Right ventricle myocardium inferior (tissue), 1 donor: ENCODE measurements at regions not wholly inside any gene's neighbourhood (a gene's known extent, or its start where the extent isn't known, plus 50 kb on each side); places are given as distances from the start of the nearest gene placed in this dataset.

ENCODE experiments used
- ATAC-seq: fragments of 200-7000 bp; cut with Tn5 transposase; one replicate; pipeline ENCODE4 v1.9.1; 2020; ENCODE audit warnings: mild to moderate bottlenecking, moderate library complexity
- DNase-seq: peaks from one replicate; pipeline ENCODE4 v3.0.0; 2021; ENCODE audit errors: missing footprints
- intact Hi-C: fragments of 100-400 bp; cut with DNase I; formaldehyde crosslinking; loops from one replicate; pipeline ENCODE4 v1.11.0; 2022
- donor health status: DM: no; HTN: yes; CAD: no; lungs with severe emphysema.

DNA sequence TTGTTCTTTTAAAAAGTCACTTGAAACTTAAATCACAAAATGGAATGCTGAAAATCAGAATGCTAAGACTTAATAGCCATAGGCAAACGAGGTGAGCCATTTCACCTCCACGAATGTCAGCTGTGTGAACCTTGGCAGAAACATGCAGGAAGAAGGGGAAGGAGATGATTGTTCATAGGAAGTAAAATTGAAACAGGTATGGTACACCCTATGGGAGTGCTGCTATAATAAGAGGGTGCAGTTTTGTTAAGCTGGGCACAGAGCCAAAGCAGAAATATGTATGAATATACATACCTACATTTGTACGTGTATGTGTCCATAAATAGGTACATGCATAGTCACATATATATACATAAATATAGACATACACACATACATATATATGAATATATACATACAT, 51.0 kb upstream of the SPINK5 start:
- ATAC-seq, result no peak
- intact Hi-C loops, result no loop called here
- DNase-seq, result no peak

DNA sequence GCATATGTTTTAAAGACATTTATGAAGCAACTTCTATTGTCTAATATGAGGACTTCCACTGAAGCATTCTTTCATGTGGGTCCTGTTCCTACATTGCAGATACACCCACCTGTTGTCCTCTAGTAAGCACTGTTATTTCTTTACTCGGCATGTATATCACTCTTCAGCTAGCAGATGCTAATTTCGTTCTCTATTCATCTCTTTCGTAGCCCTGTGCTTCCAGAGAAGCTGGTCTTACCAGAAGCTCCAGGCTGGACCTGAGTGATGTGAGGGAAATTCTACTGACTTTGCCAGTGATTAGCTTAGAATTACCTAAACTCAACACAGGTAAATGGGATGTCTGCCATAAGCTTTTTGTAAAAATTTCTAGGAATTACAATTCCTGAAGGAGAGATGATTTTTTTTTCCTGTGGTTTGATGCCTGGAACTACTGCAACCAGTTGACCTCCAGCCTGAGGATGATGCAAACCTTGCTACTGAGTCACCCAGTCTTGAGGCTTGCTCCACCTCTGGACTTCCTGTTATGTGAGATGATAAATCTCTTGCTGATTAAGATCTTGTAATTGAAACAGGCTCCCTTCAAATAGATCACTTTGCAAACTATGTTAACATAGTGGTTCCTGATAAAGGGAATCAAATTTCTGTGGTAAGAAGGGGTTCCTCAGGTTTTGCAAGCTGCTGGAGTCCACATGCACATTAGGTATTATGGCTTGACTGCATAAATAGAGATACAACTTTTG, 52.2 kb upstream of the SPINK5 start:
- ATAC-seq (no peak), DNase-seq (no peak)
- intact Hi-C loops, result no loop called here

GRCh38 chr5:148005788-148006520, 57.8 kb upstream of the SPINK5 start:
- intact Hi-C loops, result no loop called here
- ATAC-seq, result no peak
- DNase-seq, result no peak

- intact Hi-C loops, result no loop called here
- no peak for DNase-seq
- ATAC-seq, result no peak
Observed at GRCh38 chr5:148003226-148003625, 60.6 kb upstream of the SPINK5 start.

GRCh38 chr5:148002451-148002850, 61.3 kb upstream of the SPINK5 start:
- ATAC-seq (no peak), DNase-seq (no peak)
- intact Hi-C loops, result no loop called here

DNA sequence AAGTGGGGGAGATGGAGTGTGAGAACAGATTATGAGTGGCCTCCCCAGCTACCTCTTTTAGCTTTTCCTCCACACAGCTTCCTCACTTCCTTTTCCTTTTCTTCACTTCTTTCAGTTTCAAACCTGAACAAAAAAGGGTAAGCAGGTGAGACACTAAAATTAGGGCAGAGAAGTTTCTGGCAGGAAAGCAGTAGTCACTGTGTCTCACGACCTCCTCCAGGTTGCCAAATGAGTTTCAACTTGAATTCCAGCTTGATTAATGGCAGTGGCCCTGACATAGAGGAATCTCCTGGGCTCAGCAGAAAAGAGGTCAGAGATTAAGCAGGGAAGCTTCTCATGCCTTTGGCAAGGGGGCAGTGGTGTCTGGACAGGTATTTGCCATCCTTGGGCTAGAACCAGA, 63.7 kb upstream of the SPINK5 start:
- intact Hi-C loops, result no loop called here
- ATAC-seq (no peak), DNase-seq (no peak)

DNA sequence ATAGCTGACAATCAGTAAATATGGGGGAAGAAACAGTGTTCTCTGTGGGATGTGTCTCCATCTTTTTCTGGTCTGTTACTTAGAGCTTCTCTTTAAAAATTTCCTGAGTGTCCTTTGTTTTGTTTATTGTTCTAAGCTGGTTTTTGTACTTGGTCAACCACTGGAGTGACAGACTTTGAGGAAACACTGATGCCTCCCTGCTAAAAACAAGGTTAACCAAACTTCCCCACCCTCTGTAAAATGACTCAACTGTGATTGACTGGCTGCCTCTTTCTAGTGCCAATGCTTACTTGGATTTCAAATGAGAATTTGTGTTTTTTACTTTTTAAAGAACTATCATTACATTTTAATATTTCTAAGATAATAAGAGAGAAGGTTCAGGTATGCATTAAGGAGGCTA, 65.1 kb upstream of the SPINK5 start:
- DNase-seq (no peak), ATAC-seq (no peak)
- intact Hi-C loops, result no loop called here

GRCh38 chr5:147997486-147997885, 66.3 kb upstream of the SPINK5 start:
- ATAC-seq, result no peak
- no peak for DNase-seq
- intact Hi-C loops, result no loop called here

GRCh38 chr5:147996379-147996778, 67.4 kb upstream of the SPINK5 start:
- DNase-seq (no peak), ATAC-seq (no peak)
- intact Hi-C loops, result no loop called here

- ATAC-seq, result no peak
- DNase-seq, result no peak
- intact Hi-C loops, result no loop called here
Observed at GRCh38 chr5:147995846-147996245, 67.9 kb upstream of the SPINK5 start.

- intact Hi-C loops, result no loop called here
- no peak for DNase-seq
- no peak for ATAC-seq
Observed at GRCh38 chr5:147989994-147990393, 73.8 kb upstream of the SPINK5 start.

DNA sequence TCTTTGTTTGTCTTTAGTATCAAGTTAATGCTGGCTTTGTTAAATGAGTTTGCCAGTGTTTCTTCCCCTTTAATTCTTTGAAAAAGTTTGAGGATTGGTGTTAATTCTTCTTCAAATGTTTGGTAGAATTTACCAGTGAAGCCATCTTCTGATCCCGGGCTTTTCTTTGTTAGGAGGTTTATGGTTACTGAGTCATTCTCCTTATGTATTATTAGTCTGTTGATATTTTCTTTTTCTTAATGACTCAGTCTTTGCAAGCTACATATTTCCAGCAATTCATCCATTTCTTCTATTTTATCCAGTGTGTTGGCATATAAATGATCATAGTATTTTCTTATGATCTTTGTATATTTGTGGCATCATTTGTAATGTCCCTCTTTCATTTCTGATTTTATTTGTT, 74.5 kb upstream of the SPINK5 start:
- intact Hi-C loops, result no loop called here
- DNase-seq (no peak), ATAC-seq (no peak)

DNA sequence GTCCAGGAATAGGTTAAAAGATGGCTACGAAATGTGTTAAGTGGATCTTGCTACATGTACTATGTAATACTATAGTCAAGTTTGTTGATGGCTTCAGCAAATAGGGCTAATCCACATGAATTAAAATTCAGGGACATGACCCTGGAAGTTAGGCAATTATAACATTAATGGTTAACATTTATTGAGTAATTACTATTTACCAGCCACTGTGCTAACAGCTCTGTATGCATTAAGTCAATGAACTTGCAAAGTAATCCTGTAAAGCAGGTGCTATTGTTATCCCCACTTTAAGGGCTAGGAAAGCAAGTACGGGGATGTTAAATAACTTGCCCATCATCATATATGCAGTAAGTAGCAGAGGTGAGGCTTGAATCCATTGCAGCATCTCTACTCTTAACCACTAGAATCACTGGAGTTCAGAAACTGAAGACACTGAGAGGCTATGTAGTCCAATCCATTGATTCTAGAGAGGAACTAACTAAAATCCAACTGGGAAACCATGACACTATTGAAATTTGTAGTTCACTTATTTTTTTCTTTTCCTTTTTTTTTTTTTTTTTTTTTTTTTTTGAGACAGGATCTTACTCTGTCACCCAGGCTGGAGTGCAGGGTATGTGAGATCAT, 77.5 kb upstream of the SPINK5 start:
- DNase-seq (no peak), ATAC-seq (no peak)
- intact Hi-C loops, result no loop called here

DNA sequence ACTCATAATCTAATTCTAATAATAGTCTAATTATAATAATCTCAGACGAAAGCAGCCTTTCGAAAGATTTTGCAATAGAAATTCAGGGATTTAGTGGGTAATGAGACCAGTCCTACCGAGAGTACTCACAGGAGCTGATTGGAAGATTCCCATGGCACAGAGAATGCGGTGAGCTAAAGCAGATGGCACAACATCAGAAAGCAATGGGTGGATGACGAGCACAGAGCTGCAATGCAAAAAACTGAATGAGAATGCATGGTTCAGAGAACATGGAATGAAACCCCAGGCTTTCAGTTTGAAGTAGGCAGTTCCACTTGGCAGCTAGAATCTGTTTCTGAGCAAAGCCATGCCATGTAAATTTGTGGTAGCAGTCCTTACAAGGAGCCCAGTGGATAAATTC, 78.2 kb upstream of the SPINK5 start:
- ATAC-seq (no peak), DNase-seq (no peak)
- intact Hi-C loops, result no loop called here

DNA sequence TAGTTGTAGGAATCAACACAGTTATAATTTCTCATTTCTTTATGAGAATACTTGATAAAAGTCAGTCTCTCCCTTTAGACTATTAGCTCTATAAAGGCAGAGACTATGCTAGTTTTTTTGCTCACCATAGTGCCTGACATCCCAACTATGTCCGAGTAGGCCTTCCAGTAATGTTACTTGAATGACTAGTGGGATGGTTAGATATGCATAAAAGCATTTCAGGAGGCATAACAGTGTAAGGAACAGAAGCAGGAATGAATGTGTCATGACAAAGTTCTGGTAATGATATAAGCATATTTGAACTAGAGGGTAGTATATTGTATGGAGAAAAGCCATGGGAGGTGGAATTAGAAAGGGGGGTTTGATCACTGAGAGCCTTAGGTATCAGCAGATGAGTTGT, 77.4 kb upstream of the C5orf46 start:
- ATAC-seq, result no peak
- intact Hi-C loops, result no loop called here
- DNase-seq, result no peak

- intact Hi-C loops, result no loop called here
Observed at GRCh38 chr5:147981074-147981473, 74.7 kb upstream of the C5orf46 start.

GRCh38 chr5:147979761-147980160, 73.4 kb upstream of the C5orf46 start:
- intact Hi-C loops, result no loop called here
- DNase-seq (no peak), ATAC-seq (no peak)

More at GRCh38 chr5:147981074-147981473, 74.7 kb upstream of the C5orf46 start:
- DNase-seq, result no peak
- ATAC-seq, result no peak

- intact Hi-C loops, result no loop called here
- ATAC-seq (no peak), DNase-seq (no peak)
Observed at GRCh38 chr5:147972076-147972840, 65.9 kb upstream of the C5orf46 start.

DNA sequence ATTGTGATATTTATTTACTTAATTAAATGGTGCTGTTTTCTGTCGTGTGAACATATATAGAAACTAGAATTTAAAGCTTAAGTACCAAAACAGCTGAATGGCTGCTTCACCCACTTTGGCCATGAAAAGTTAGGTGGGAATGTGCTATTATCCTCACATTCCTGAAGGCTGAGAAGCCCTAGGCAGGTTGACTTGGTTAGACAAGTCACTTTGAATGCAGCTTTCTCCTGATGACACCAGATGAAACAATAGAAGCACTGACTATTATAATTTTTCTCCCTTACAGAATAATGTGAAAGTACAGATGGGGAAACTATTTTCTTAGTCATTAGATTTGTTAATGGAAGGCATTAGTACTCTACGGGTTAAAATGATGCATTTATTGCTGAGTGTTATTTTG, 65.1 kb upstream of the C5orf46 start:
- DNase-seq (no peak), ATAC-seq (no peak)
- intact Hi-C loops, result no loop called here

DNA sequence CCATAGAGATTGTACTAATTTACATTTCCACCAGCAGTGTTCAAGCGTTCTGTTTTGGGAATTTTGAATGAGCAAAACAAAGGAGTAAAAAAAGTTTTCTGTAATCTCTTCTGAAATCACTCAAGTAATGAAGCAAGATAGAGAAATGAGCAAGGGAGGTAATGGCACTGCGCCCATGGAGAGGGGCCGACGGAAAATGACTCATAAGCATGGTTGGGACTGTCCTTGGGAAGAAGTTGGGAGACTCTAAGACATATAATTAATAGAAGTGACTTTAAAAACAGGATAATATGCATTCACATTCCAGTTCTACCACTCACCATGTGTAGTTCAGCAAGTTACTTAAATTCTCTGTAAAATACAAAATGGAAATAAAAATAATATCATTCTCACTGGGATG, 62.5 kb upstream of the C5orf46 start:
- ATAC-seq (no peak), DNase-seq (no peak)
- intact Hi-C loops, result no loop called here
